OCI-LY1 (cell line): ENCODE measurements at regions not wholly inside any gene's neighbourhood (a gene's known extent, or its start where the extent isn't known, plus 50 kb on each side); places are given as distances from the start of the nearest gene placed in this dataset.

ENCODE experiments used
- CTCF ChIP-seq: fragments of 200-600 bp; sonication (generic), shearing (Covaris generic); IDR thresholded peaks from 2 replicates; pipeline ENCODE4 v1.5.1; 2017; ENCODE audit warnings: mild to moderate bottlenecking, antibody characterized with exemption, low read length, moderate library complexity, mixed read lengths
- EZH2 ChIP-seq: fragments of 200-600 bp; sonication (generic), shearing (Covaris generic); IDR thresholded peaks from 2 replicates; pipeline ENCODE4 v1.8.0; 2017; ENCODE audit warnings: borderline replicate concordance, mixed run types, mild to moderate bottlenecking, antibody characterized with exemption, low read length, moderate library complexity, mixed read lengths

- no peak for TF ChIP-seq CTCF
- no peak for TF ChIP-seq EZH2
Measured at GRCh38 chr4:72689923-72690322, 120.9 kb upstream of the ADAMTS3 start.
